ENCODE measurements at regions not wholly inside any gene's neighbourhood (a gene's known extent, or its start where the extent isn't known, plus 50 kb on each side); places are given as distances from the start of the nearest gene placed in this dataset.

GRCh38 chr1:38787041-38787440, 72.5 kb downstream of the RRAGC start:
- Histone ChIP-seq H3K4me1 (ENCODE audit: control insufficient read depth, insufficient read depth, low read length) (peaks cover 9% of the 10 kb centered on the region), H3K36me3 (ENCODE audit: control insufficient read depth in 2 of 2, insufficient read depth in 2 of 2, low read length in 2 of 2) (no peaks in the 10 kb centered on the region), H3K9ac (ENCODE audit: low read length in 2 of 2) (no peak overlapping the region), H3K27ac (ENCODE audit: low read length) (no peak overlapping the region), H3K9me3 (ENCODE audit: control insufficient read depth in 2 of 2, low read length in 2 of 2) (no peaks in the 10 kb centered on the region), H3K27me3 (ENCODE audit: control insufficient read depth in 1 of 2, insufficient read depth in 2 of 2, low read length in 2 of 2) (peaks cover 41 to 44% of the 10 kb centered on the region in 2 donors), H3K4me3 (ENCODE audit: low read length in 2 of 2) (no peak overlapping the region)

GRCh38 chr1:38786040-38786436, 73.5 kb downstream of the RRAGC start:
- H3K9me3 ChIP-seq (ENCODE audit: control insufficient read depth in 2 of 2, low read length in 2 of 2) = no peaks in the 10 kb centered on the region
- H3K4me1 ChIP-seq (ENCODE audit: control insufficient read depth, insufficient read depth, low read length) = peaks cover 9% of the 10 kb centered on the region
- no peak overlapping the region for H3K4me3 ChIP-seq (ENCODE audit: low read length in 2 of 2)
- peaks cover 40 to 50% of the 10 kb centered on the region in 2 donors for H3K27me3 ChIP-seq (ENCODE audit: control insufficient read depth in 1 of 2, insufficient read depth in 2 of 2, low read length in 2 of 2)
- H3K27ac ChIP-seq (ENCODE audit: low read length) = no peak overlapping the region
- no peaks in the 10 kb centered on the region for H3K36me3 ChIP-seq (ENCODE audit: control insufficient read depth in 2 of 2, insufficient read depth in 2 of 2, low read length in 2 of 2)
- H3K9ac ChIP-seq (ENCODE audit: low read length in 2 of 2) = no peak overlapping the region

- H3K9me3 ChIP-seq (ENCODE audit: control insufficient read depth in 2 of 2, low read length in 2 of 2) = no peaks in the 10 kb centered on the region
- H3K4me1 ChIP-seq (ENCODE audit: control insufficient read depth, insufficient read depth, low read length) = peaks cover 9% of the 10 kb centered on the region
- no peak overlapping the region for H3K4me3 ChIP-seq (ENCODE audit: low read length in 2 of 2)
- H3K27me3 ChIP-seq (ENCODE audit: control insufficient read depth in 1 of 2, insufficient read depth in 2 of 2, low read length in 2 of 2) = peaks cover 36 to 49% of the 10 kb centered on the region in 2 donors
- H3K27ac ChIP-seq (ENCODE audit: low read length) = no peak overlapping the region
- H3K9ac ChIP-seq (ENCODE audit: low read length in 2 of 2) = no peak overlapping the region
- no peaks in the 10 kb centered on the region for H3K36me3 ChIP-seq (ENCODE audit: control insufficient read depth in 2 of 2, insufficient read depth in 2 of 2, low read length in 2 of 2)
Observed at GRCh38 chr1:38785285-38786039, 74.1 kb downstream of the RRAGC start.

GRCh38 chr1:38784452-38785284, 74.9 kb downstream of the RRAGC start:
- peaks cover 34 to 47% of the 10 kb centered on the region in 2 donors for H3K27me3 ChIP-seq (ENCODE audit: control insufficient read depth in 1 of 2, insufficient read depth in 2 of 2, low read length in 2 of 2)
- no peak overlapping the region for H3K27ac ChIP-seq (ENCODE audit: low read length)
- H3K9ac ChIP-seq (ENCODE audit: low read length in 2 of 2) = no peak overlapping the region
- H3K4me1 ChIP-seq (ENCODE audit: control insufficient read depth, insufficient read depth, low read length) = peaks cover 9% of the 10 kb centered on the region
- no peaks in the 10 kb centered on the region for H3K36me3 ChIP-seq (ENCODE audit: control insufficient read depth in 2 of 2, insufficient read depth in 2 of 2, low read length in 2 of 2)
- H3K4me3 ChIP-seq (ENCODE audit: low read length in 2 of 2) = no peak overlapping the region
- H3K9me3 ChIP-seq (ENCODE audit: control insufficient read depth in 2 of 2, low read length in 2 of 2) = no peaks in the 10 kb centered on the region

GRCh38 chr1:38783640-38784229, 75.8 kb downstream of the RRAGC start:
- Histone ChIP-seq H3K4me3 (ENCODE audit: low read length in 2 of 2) (peak overlapping the region; percentile 51 to 52), H3K27me3 (ENCODE audit: control insufficient read depth in 1 of 2, insufficient read depth in 2 of 2, low read length in 2 of 2) (peaks cover 34 to 48% of the 10 kb centered on the region in 2 donors), H3K4me1 (ENCODE audit: control insufficient read depth, insufficient read depth, low read length) (peaks cover 9% of the 10 kb centered on the region), H3K9me3 (ENCODE audit: control insufficient read depth in 2 of 2, low read length in 2 of 2) (no peaks in the 10 kb centered on the region), H3K9ac (ENCODE audit: low read length in 2 of 2) (no peak overlapping the region), H3K36me3 (ENCODE audit: control insufficient read depth in 2 of 2, insufficient read depth in 2 of 2, low read length in 2 of 2) (no peaks in the 10 kb centered on the region), H3K27ac (ENCODE audit: low read length) (no peak overlapping the region)

- H3K9me3 ChIP-seq (ENCODE audit: control insufficient read depth in 2 of 2, low read length in 2 of 2) = no peaks in the 10 kb centered on the region
- H3K27ac ChIP-seq (ENCODE audit: low read length) = no peak overlapping the region
- H3K4me3 ChIP-seq (ENCODE audit: low read length in 2 of 2) = no peak overlapping the region
- H3K27me3 ChIP-seq (ENCODE audit: control insufficient read depth in 1 of 2, insufficient read depth in 2 of 2, low read length in 2 of 2) = peaks cover 30 to 45% of the 10 kb centered on the region in 2 donors
- no peak overlapping the region for H3K9ac ChIP-seq (ENCODE audit: low read length in 2 of 2)
- H3K36me3 ChIP-seq (ENCODE audit: control insufficient read depth in 2 of 2, insufficient read depth in 2 of 2, low read length in 2 of 2) = no peaks in the 10 kb centered on the region
- H3K4me1 ChIP-seq (ENCODE audit: control insufficient read depth, insufficient read depth, low read length) = peaks cover 9% of the 10 kb centered on the region
Observed at GRCh38 chr1:38781872-38782617, 77.5 kb downstream of the RRAGC start.

- no peaks in the 10 kb centered on the region for H3K36me3 ChIP-seq (ENCODE audit: control insufficient read depth in 2 of 2, insufficient read depth in 2 of 2, low read length in 2 of 2)
- H3K27me3 ChIP-seq (ENCODE audit: control insufficient read depth in 1 of 2, insufficient read depth in 2 of 2, low read length in 2 of 2) = peaks cover 26 to 45% of the 10 kb centered on the region in 2 donors
- H3K9ac ChIP-seq (ENCODE audit: low read length in 2 of 2) = no peak overlapping the region
- no peak overlapping the region for H3K4me3 ChIP-seq (ENCODE audit: low read length in 2 of 2)
- no peaks in the 10 kb centered on the region for H3K9me3 ChIP-seq (ENCODE audit: control insufficient read depth in 2 of 2, low read length in 2 of 2)
- no peak overlapping the region for H3K27ac ChIP-seq (ENCODE audit: low read length)
- H3K4me1 ChIP-seq (ENCODE audit: control insufficient read depth, insufficient read depth, low read length) = peaks cover 9% of the 10 kb centered on the region
Observed at GRCh38 chr1:38780133-38780532, 79.4 kb downstream of the RRAGC start.

GRCh38 chr1:38779491-38779890, 80.1 kb downstream of the RRAGC start:
- no peak overlapping the region for H3K27ac ChIP-seq (ENCODE audit: low read length)

GRCh38 chr1:38778521-38778920, 81.1 kb downstream of the RRAGC start:
- Histone ChIP-seq H3K9ac (ENCODE audit: low read length in 2 of 2) (no peak overlapping the region), H3K4me3 (ENCODE audit: low read length in 2 of 2) (no peak overlapping the region), H3K27ac (ENCODE audit: low read length) (no peak overlapping the region), H3K27me3 (ENCODE audit: control insufficient read depth in 1 of 2, insufficient read depth in 2 of 2, low read length in 2 of 2) (peaks cover 10 to 34% of the 10 kb centered on the region in 2 donors), H3K4me1 (ENCODE audit: control insufficient read depth, insufficient read depth, low read length) (peaks cover 3% of the 10 kb centered on the region), H3K9me3 (ENCODE audit: control insufficient read depth in 2 of 2, low read length in 2 of 2) (no peaks in the 10 kb centered on the region), H3K36me3 (ENCODE audit: control insufficient read depth in 2 of 2, insufficient read depth in 2 of 2, low read length in 2 of 2) (no peaks in the 10 kb centered on the region)

More at GRCh38 chr1:38779491-38779890, 80.1 kb downstream of the RRAGC start:
- H3K9ac ChIP-seq (ENCODE audit: low read length in 2 of 2) = no peak overlapping the region
- H3K4me3 ChIP-seq (ENCODE audit: low read length in 2 of 2) = no peak overlapping the region
- H3K36me3 ChIP-seq (ENCODE audit: control insufficient read depth in 2 of 2, insufficient read depth in 2 of 2, low read length in 2 of 2) = no peaks in the 10 kb centered on the region
- H3K27me3 ChIP-seq (ENCODE audit: control insufficient read depth in 1 of 2, insufficient read depth in 2 of 2, low read length in 2 of 2) = peaks cover 19 to 43% of the 10 kb centered on the region in 2 donors
- H3K9me3 ChIP-seq (ENCODE audit: control insufficient read depth in 2 of 2, low read length in 2 of 2) = no peaks in the 10 kb centered on the region
- H3K4me1 ChIP-seq (ENCODE audit: control insufficient read depth, insufficient read depth, low read length) = peaks cover 9% of the 10 kb centered on the region

GRCh38 chr1:38778051-38778450, 81.5 kb downstream of the RRAGC start:
- Histone ChIP-seq H3K27ac (ENCODE audit: low read length) (no peak overlapping the region), H3K4me1 (ENCODE audit: control insufficient read depth, insufficient read depth, low read length) (no peaks in the 10 kb centered on the region), H3K36me3 (ENCODE audit: control insufficient read depth in 2 of 2, insufficient read depth in 2 of 2, low read length in 2 of 2) (no peaks in the 10 kb centered on the region), H3K9ac (ENCODE audit: low read length in 2 of 2) (no peak overlapping the region), H3K4me3 (ENCODE audit: low read length in 2 of 2) (no peak overlapping the region), H3K9me3 (ENCODE audit: control insufficient read depth in 2 of 2, low read length in 2 of 2) (no peaks in the 10 kb centered on the region), H3K27me3 (ENCODE audit: control insufficient read depth in 1 of 2, insufficient read depth in 2 of 2, low read length in 2 of 2) (peaks cover 10 to 32% of the 10 kb centered on the region in 2 donors)
